ENCODE measurements at regions not wholly inside any gene's neighbourhood (a gene's known extent, or its start where the extent isn't known, plus 50 kb on each side); places are given as distances from the start of the nearest gene placed in this dataset.

- TF ChIP-seq ZNF407 (IDR thresholded peaks at IDR 0.05; ENCODE audit: low read depth), result no peak
- no peak for TF ChIP-seq GTF2E2 (tag; IDR thresholded peaks at IDR 0.05)
- TF ChIP-seq DLX4 (CRISPR knock-in tag; IDR thresholded peaks at IDR 0.05), result no peak
- no peak for TF ChIP-seq AFF4 (CRISPR knock-in tag; IDR thresholded peaks at IDR 0.05)
- no peak for TF ChIP-seq EP300 (IDR thresholded peaks at IDR 0.05; ENCODE audit: low read length)
- no peak for TF ChIP-seq OTX1 (CRISPR knock-in tag; IDR thresholded peaks at IDR 0.05)
- TF ChIP-seq POU5F1 (IDR thresholded peaks at IDR 0.05; ENCODE audit: borderline replicate concordance, low read depth, low read length, partially characterized antibody), result no peak
- TF ChIP-seq MAZ (CRISPR knock-in tag; conservative IDR thresholded peaks at IDR 0.05 in 1 of 2, IDR thresholded peaks at IDR 0.05 in 1 of 2), result no peak
Measured at GRCh38 chr3:70519026-70519425, 206.6 kb upstream of the MDFIC2 start (continued).
